Activated CD4-positive, CD25-positive, alpha-beta regulatory T cell treated with anti-CD3 and anti-CD28 coated beads, Interleukin-2, amount 50 U/mL, for 16 hours (primary cell): ENCODE measurements at regions not wholly inside any gene's neighbourhood (a gene's known extent, or its start where the extent isn't known, plus 50 kb on each side); places are given as distances from the start of the nearest gene placed in this dataset.

Experiments used
- DNase-seq: peaks from one replicate; pipeline ENCODE4 v3.0.0-alpha.2; 2020; ENCODE audit warnings: low read depth, low spot score

DNA sequence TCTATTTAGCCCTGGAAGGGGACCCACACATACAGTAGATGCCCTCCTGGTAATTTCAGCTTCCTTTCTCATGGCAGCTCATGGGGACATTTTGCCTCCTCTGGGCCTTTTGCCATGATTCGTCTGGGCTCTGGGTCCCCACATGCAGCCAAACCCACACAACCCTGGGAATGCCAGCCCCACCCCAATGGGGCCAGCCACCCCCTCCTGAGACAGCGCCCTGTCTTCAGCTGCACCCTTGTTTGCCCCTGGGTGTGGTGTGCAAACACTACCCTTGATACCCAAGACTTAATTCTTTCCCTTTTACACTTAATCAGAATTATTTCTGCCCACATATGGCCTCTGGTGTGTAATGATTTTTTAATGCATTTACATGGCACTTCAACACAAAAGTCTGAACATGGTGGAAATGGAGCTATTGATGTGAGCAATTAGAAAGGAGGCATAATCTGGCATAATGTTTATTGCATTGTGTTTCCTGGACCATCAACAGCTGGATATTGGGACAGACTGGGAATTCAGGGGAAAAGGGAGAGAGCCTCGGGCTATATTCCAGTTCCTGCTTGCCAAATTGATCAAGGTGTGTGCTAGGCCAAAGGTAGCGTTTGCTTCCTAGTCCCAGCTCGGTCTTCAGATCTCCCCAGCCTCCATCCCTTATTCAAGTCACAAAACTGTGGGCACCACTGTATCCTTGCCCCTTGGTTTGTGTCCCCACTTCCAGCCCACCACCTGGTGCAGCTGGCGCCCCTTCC lies 85.0 kb upstream of the ANO1 start:
- DNase-seq, result no peak

DNA sequence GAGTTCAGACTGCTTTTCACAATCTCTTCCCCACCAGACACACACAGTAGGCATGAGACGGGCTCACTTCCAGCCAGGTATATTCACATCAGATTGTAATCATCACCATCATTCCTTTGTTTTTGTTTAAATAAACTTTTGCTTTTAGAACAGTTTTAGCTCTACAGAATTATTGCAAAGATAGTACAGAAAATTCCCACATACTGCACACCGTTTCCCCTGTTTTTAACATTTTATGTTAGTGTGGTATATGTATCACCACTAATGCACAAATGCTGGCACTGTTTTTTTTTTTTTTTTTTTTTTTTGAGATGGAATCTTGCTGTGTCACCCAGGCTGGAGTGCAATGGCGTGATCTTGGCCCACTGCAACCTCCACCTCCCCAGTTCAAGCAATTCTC lies 83.3 kb upstream of the ANO1 start:
- DNase-seq, result no peak

DNA sequence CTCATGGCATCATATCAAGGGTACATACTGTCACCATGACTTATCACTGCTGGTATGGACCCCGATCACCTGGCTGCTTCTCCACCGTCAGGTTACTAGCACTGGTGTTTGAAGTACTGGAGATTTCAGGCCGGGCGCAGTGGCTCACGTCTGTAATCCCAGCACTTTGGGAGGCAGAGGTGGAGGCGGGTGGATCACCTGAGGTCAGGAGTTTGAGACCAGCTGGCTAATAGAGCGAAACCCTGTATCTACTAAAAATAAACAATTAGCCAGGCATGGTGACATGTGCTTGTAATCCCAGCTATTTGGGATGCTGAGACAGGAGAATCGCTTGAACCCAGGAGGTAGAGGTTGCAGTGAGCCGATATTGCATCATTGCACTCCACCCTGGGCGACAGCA lies 82.4 kb upstream of the ANO1 start:
- no peak for DNase-seq

DNA sequence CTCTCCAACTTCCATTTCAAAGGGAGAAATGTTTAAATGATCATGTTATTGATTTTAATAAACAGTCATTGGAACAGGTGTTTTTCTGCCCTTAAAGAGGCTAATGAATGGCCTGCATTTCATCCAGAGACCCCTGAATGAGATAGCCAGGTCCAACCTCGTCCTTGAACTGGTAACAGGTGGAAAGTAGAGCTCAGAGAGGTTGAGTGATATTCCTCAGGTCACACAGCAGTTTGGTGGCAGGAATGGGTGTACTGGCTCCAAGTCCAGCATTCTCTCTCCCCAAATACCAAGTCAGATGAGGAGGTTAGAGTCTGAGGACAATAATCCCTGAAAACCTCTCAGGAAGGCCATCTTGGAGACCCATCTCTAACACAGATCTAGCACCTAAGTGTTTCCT lies 81.7 kb upstream of the ANO1 start:
- no peak for DNase-seq

DNA sequence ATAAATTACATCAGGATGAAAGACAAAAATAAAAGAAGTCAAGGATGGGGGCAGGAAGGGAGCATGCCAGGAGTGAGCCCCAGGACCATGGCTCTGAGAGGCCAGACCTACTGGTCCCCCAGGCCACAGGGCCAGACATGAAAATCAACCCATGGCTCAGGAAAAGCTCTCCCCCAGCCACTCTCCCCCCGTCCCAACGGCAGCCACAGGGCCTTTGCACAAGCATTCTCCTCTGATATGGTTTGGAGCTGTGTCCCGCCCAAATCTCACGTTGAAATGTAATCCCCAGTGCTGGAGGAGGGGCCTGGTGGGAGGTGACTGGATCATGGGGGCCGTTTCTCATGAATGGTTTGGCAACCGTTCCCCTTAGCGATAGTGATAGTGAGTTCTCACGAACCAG lies 80.8 kb upstream of the ANO1 start:
- DNase-seq, result no peak

DNA sequence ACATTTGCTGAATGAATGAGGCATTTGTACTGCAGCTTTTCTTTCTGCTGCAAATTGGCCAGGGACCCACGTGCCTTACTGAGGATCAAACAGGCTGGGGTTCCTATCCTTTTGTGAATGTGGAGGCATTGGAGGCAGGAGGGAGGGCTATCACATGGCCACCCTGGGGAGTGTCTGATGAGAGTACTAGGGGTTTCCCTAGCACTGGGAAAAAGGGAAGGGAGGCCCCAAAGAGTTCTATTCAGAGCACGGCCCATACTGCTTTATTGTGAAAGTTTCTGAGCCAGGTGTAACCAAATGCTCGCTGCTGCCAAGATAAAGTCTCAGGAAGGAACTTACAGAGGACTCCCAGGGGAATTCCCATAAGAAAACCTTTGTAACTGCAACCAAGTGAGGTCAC lies 78.4 kb upstream of the ANO1 start:
- DNase-seq, result no peak

DNA sequence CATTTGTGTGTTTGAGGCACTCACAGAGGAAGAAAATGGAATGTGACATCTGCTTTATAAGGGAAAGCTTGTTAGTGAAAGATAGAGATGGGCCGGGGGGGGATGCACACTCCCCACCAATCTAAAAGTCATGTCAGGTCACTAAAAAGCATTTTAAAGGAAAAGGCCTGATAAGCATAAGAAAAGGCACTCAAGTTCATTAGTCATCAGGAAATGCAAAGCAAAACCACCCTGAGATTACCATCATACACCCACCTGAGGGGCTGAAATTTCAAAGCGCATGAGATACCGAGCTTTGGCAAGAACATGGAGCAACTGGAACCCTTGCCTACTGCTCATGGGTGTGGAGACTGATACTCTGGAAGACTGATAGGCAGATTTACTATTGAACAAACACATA lies 77.9 kb upstream of the ANO1 start:
- no peak for DNase-seq

DNA sequence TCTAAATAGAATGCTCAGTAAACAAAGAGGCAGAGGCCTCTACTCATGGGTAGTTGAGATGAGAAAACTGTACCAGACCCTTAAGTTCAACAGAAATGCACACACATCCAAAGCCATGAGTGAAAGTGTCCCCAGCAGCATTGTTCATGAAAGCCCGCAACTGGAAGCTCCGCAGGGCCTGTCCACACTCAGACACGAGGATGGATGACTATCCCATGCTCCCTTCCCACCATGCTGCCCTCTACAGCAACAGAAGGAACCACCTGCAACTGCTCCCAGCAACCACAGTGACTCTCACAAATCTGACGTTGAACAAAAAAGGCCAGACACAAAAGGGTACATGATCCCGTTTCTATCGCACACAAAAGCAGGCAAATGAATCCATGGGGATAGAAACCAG lies 76.9 kb upstream of the ANO1 start:
- DNase-seq, result no peak

DNA sequence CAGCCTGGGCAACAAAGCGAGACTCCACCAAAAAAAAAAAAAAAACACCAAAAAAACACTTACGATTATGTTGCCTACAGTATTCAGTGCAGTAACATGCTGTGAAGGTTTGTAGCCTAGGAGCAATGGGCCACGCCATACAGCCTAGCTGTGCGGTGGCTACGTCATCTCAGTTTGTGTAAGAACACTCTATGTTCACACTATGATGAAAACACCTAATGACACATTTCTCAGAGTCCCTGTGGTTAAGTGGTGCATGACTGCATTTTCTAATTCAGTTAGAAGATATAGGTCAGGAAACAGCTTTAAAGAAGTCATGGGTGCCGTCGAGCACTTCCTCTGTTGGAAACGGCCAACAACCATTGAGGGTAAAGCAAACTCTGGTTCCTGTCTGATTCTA lies 75.7 kb upstream of the ANO1 start:
- no peak for DNase-seq

DNA sequence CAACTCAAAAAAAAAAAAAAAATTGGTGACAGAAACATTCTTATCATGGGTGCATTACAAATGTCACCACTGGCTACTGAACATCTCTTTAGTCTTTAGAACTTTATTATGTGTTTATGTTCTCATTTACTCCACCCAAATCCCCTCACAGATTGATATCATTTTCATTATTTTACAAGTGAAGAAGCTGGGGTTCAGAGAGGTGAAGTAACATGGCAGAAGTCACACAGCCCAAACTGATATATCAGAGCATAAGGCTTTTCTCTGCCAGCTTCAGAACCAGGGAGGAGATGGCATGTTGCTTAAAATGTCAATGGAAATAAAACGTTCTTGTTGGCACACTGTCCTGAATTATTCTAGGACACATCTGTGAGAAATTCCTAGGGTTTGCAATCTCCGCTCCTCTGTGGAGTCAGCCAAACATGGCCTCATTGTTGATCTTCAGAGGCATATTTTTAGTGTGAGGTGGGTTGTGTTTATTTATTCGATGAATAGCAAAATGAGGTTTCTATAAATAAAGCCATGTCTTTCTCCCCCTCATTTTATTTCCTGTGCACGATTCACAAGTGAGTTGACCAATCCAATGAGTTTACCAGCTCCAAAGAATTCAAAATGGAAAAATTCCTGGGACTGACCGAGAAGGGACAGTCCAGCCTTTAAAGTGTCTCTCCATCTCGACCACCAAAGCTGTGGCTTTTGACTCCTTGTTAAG lies 72.9 kb upstream of the ANO1 start:
- no peak for DNase-seq

DNA sequence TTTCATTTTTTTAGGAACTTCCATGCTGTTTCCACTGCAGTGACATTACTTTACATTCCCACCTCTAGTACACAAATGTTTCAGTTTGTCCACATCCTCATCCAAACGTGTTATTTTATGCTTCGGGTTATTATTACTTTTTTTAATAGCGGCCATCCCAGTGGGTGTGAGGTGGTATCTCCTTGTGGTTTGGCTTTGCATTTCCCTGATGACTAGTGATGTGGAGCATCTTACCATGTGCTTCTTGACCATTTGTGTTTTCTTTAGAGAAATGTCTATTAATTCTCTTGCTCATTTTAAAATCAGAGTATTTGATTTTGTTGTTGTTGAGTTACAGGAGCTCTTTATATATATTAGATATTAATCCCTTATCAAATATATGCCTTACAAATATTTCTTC lies 70.3 kb upstream of the ANO1 start:
- DNase-seq, result no peak

DNA sequence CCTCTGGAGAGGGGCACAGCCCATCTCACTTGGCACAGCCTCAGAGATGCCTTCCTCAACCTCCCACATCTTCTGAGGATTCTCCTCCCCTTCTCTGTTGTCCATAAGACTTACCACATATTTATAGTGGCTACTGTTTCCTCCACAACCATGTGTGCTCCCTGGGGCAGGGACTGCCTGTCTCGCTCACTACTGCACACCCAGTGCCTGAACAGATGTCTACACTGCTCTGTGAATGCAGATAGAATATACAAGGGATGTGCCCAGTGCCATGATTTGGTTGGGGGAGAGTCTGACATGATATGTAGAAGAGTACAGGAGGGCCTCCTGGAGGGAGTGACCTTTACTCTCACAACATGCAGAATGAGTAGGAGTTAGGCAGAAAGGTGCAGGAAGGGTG lies 67.3 kb upstream of the ANO1 start:
- DNase-seq, result no peak

DNA sequence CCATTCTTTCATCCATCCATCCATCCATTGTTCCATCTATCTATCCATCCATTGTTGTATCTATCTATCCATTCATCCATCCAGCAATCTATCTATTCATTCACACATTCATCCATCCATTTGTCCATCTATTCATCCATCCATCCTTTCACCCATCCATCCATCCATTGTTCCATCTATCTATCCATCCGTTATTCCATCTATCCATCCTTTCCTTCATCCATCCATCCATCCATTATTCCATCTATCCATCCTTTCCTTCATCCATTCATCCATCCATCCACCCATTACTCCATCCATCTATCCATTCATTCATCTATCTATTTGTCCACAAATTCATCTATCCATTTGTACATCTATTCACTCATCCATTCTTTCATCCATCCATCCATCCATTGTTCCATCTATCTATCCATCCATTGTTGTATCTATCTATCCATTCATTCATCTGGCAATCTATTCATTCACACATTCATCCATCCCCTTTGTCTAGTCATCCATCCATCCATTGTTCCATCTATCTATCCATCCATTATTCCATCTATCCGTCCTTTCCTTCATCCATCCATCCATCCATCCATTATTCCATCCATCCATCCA lies 65.9 kb upstream of the ANO1 start:
- DNase-seq, result no peak

DNA sequence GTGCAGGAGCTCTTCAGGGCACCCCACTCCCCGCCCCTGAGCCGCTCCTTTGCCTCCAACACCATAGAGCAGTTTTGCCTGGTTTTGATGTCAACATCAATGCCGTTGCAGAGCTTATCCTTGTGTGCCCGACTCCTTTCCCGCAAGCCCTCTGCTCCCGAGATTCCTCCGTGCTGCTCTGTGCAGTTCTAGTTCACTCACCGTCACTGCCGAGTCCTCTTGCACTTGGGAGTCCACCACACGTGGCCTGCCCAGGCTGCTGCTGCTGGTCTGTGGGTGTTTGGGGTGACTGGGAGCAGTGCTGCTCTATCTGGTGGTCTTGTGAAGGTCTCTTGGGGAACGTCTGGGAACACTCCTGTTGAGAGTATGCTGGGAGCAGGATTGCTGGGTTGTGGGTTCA lies 63.8 kb upstream of the ANO1 start:
- DNase-seq, result no peak

DNA sequence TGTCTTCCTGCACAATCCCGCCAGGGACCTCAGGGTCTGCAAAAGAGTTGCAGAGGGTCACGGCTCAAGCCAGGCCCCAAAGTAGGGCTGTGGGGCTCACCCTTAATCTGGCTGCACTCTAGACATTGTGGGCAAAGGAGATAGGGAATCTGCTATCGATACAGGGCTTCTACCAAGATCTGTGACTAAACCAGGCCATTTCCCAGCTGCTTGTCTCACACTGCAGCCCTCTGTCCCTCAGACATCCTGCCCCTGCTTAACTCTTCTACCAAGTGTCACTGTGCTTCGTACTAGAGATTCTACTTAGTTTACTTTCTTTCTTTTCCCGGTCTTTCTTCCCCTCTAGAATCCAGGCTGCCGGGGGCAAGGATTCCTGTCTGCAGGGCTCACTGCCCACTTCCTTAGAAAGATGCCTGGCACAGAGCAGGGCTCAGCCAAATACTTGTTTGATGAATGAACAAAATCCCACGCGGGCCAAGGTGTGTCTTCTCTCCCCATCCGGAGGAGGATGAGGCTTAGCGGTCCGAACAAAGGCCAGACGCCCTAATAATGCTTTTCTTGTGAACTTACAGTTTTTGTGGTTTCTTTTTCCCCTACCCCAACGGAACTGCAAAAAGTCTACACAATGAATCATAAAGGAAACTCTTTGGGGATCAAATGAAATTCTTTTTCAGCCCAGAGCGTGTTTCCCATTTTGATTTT lies 61.3 kb upstream of the ANO1 start:
- no peak for DNase-seq

DNA sequence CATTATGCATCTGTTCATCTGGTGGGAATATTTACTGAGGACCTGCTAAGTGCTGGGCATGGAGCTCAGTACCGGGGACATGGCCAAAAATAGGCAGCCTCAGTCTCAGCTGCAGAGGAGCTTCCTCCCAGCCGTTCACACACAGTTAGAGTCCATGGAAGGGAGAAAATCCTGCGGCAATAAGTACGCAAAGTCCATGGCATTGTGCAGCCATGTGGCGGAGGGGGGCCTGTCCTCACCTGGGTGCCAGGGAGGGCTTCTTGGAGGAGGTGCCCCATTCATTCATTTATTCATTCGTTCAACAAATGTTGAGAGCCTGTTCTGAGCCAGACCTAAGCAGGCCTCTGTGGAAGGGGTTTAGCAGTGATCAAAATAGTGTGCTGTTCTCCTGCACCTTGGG lies 59.3 kb upstream of the ANO1 start:
- no peak for DNase-seq

DNA sequence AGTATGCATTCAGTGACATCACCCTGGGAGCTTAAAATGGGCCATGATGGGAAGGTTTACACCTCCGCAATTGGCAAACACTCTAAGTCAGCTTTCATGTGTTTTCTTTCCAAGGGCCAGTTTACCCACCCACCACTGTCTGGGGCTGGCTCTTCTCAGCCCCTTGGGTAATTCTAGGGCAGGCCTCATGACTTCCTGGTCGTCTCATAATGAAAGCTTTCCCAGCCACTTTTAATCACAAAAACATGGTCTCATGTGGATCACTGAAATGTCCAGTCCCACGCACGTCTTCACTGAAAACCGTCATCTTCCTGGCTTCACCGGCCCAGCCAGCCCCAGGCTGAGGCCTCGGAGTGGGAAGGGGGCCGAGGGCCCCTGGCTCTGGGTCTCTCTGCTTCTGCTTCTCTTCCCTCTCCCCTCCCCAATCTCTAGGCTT lies 58.5 kb upstream of the ANO1 start:
- DNase-seq, result no peak

DNA sequence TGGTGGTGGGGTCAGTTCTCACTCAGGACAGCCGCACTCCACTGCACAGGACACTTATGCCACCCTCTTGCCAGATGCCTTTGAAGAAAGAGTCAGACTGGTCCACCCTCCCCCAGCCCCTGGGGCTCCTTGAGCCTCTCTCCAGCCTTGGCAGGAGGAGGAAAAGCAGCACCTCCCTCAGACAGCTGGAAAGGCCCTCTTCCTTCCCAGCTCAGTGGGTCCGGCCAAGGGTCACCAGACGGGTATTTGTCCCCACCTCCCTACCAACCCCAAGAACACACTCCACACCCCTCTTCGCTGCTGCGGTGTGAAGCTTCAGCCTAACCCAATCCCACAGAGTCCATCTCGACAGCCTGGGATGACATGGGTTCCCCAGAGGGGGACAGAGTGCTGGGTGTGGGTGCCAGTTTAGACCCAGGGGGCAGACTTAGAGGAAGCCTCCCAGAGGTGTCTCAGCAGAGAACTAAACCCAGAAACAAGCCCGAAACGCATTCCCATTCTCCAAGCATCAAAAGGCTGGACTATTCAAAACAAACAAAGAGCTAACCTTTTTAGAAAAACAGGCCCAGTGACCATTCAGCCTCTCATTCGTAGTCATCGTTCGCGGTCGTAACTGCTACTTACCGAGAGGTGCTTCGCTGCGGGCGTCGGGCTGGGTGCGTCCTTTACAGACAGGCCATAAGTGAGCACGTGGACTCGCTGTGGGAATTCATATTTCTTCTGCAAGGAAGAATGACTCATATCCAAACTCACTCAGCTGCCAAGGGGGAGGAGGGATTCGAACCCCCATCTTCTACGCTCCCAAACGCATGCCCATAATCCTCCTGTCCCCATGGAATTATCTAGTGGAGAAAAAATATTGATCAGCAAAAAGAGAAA lies 57.5 kb upstream of the ANO1 start:
- no peak for DNase-seq

DNA sequence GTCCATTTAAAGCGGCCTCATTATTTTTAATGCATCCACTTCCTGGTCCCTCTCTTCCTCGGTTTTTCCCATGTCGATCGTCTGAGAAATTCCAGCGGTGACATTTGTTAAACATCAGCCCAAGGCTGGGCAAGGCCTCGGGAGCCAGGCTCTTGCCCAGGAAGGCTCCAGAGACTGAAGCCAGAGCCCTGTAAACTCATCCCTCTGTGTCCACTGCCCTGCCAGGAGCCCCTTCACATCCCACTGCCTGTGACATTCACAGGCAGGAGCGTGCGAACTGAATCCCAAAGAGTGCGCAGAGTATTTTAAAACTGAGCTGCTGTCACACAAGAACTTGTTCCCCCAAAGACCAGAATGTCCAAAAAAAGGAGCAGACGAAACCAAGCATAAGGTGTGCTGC lies 56.5 kb upstream of the ANO1 start:
- DNase-seq, result no peak

DNA sequence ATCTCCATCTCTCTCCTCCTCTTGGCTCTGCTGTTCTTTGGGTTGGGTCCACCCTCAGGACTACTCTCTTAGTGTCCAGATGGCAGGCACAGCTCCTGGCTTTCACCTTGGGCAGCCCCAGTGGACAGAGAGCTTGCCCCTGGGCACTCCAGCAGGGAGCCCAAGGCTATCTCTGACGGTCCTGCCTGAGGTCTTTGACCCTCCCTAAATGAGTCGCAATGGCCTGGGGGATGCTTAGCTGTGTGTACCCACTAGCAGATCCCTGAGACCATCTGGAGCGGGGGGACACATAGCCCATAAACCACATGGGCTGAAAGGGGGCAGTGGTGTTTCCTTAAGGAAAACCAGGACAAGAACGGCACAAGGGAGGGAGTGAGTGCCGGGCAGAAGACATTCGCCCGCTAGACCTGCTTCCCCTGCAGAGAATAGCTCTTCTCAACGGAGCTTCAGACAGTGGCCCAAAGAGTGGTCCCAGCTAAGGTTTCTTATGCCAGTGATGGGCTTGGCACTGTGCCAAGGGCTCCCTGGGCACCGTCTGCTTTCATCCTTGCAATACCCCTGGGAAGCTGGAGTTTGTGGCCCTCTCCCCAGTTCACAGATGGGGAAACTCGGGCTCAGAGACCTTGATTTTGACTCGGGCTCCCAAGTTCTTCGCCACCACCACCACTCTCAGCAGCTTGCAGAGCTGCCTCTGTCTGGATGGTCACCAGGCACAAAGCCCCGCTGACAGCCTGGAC lies 53.9 kb upstream of the ANO1 start:
- no peak for DNase-seq

DNA sequence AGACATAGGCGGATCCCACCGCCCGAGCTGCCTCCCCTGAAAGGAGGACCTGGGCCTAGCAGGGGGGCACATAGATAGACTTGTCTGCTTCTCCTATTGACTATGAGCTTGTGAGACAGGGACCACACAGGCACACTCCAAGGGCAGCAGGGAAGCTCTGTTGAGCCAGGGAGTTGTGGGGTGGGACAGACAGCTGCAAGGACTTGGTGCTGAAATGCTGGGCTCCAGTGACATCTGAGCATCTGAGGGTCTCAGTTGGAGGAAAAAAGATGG lies 53.4 kb upstream of the ANO1 start:
- DNase-seq, result no peak
